HL-60 (cell line): ENCODE measurements at regions not wholly inside any gene's neighbourhood (a gene's known extent, or its start where the extent isn't known, plus 50 kb on each side); places are given as distances from the start of the nearest gene placed in this dataset.

Experiments used
- DNase-seq, 2 experiments: peaks; one replicate each; pipeline ENCODE4 v3.0.0-alpha.2; 2010 to 2020; ENCODE audit warnings: low read depth in 1 of 2, low spot score in 1 of 2
- H3K27ac ChIP-seq: fragments of 250-450 bp; sonication (Bioruptor Pico); replicated peaks from 2 replicates; pipeline ENCODE4 v1.5.1; 2020; ENCODE audit warnings: mild to moderate bottlenecking, moderate library complexity
- H3K27me3 ChIP-seq: fragments of 250-450 bp; sonication (Bioruptor Pico); 2 replicates; pipeline ENCODE4 v1.5.1; 2021; ENCODE audit warnings: mild to moderate bottlenecking, moderate library complexity; ENCODE audit not compliant: insufficient read depth, poor library complexity, severe bottlenecking
- H3K4me3 ChIP-seq: replicated peaks from 2 replicates; pipeline ENCODE4 v1.5.1; 2011; ENCODE audit warnings: mild to moderate bottlenecking, control low read depth, low read length; ENCODE audit not compliant: insufficient read depth
- CTCF ChIP-seq: IDR thresholded peaks from one replicate; pipeline ENCODE4 v1.5.1; 2011; ENCODE audit warnings: low read length, control low read depth, inconsistent platforms; ENCODE audit not compliant: insufficient read depth
- GABPA ChIP-seq: IDR thresholded peaks from 2 replicates; pipeline ENCODE4 v1.6.1; 2012; ENCODE audit warnings: low read depth
- POLR2AphosphoS5 ChIP-seq: IDR thresholded peaks from 2 replicates; pipeline ENCODE4 v1.6.1; 2012; ENCODE audit warnings: low read depth
- REST ChIP-seq: IDR thresholded peaks from 2 replicates; pipeline ENCODE4 v1.6.1; 2012; ENCODE audit warnings: low read depth; ENCODE audit not compliant: insufficient replicate concordance
- SPI1 ChIP-seq: IDR thresholded peaks from 2 replicates; pipeline ENCODE4 v1.6.1; 2012; ENCODE audit warnings: low read depth, mild to moderate bottlenecking, borderline replicate concordance

- no peak for DNase-seq
- Histone ChIP-seq H3K27ac (no peak overlapping the region), H3K27me3 (peaks cover 6% of the 10 kb centered on the region), H3K4me3 (no peak overlapping the region)
- no peak for TF ChIP-seq SPI1
- no peak for TF ChIP-seq REST
- TF ChIP-seq GABPA = no peak
- TF ChIP-seq POLR2AphosphoS5 = no peak
- TF ChIP-seq CTCF = no peak
Measured at GRCh38 chr2:217055624-217056023, 195.8 kb upstream of the TNP1 start.

- H3K27me3 ChIP-seq = peaks cover 6% of the 10 kb centered on the region
- H3K4me3 ChIP-seq = no peak overlapping the region
- no peak overlapping the region for H3K27ac ChIP-seq
- no peak for TF ChIP-seq CTCF
- DNase-seq = no peak
Measured at GRCh38 chr2:217054791-217055190, 194.9 kb upstream of the TNP1 start.

GRCh38 chr2:217052856-217053577 lies 193.2 kb upstream of the TNP1 start:
- no peak for TF ChIP-seq GABPA
- no peak for TF ChIP-seq CTCF
- no peak for DNase-seq
- H3K4me3 ChIP-seq = no peak overlapping the region
- H3K27ac ChIP-seq = no peak overlapping the region
- H3K27me3 ChIP-seq = peaks cover 6% of the 10 kb centered on the region

GRCh38 chr2:217051416-217051815 lies 191.6 kb upstream of the TNP1 start:
- Histone ChIP-seq H3K27ac (no peak overlapping the region), H3K4me3 (no peak overlapping the region), H3K27me3 (peaks cover 6% of the 10 kb centered on the region)
- TF ChIP-seq POLR2AphosphoS5 = no peak
- TF ChIP-seq SPI1 = no peak
- TF ChIP-seq GABPA = no peak
- TF ChIP-seq REST = no peak
- no peak for DNase-seq
